Bone marrow (tissue), 2 donors: ENCODE measurements at regions not wholly inside any gene's neighbourhood (a gene's known extent, or its start where the extent isn't known, plus 50 kb on each side); places are given as distances from the start of the nearest gene placed in this dataset.

ENCODE experiments used
- DNase-seq, 2 donors: peaks; one replicate each; lab custom pipeline; 2025; lab: John Stamatoyannopoulos, UW

DNA sequence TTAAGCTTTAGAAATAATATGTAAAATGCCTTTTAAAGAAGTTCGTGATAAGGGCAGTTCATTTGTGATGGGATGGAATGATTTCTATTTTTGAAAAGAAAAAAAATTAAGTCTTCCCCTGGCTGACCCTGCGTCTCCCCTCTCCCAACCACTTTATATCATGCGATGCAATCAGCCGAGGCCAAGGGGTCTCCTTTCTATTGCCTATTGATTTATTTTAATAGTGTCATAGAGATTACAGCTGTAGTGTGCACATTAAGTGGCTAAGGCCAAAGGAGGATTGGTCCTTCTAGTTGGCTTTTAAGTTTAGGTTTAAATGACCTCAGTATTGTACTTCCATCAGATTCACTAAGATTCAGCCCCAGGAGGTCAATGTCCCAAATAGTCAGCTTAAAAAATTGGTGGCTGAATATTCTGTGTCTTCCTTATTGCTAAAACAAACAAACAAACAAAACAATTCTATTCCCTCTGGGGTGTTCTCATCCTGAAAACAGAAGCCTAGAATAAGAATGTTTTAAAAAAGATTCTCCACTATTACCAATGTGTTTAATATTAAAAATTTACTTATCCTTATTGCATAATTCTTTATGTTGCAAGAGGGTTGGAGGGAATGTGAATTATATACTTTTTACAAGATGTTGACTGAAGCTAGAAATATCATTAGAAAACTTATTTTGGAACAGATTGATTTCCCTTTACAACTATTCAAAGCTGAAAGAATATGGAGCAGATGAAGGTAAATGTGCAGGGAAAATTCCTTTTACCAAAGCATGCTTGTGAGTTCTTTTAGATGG lies 359.1 kb downstream of the SAMD5 start:
- no peak for DNase-seq

DNA sequence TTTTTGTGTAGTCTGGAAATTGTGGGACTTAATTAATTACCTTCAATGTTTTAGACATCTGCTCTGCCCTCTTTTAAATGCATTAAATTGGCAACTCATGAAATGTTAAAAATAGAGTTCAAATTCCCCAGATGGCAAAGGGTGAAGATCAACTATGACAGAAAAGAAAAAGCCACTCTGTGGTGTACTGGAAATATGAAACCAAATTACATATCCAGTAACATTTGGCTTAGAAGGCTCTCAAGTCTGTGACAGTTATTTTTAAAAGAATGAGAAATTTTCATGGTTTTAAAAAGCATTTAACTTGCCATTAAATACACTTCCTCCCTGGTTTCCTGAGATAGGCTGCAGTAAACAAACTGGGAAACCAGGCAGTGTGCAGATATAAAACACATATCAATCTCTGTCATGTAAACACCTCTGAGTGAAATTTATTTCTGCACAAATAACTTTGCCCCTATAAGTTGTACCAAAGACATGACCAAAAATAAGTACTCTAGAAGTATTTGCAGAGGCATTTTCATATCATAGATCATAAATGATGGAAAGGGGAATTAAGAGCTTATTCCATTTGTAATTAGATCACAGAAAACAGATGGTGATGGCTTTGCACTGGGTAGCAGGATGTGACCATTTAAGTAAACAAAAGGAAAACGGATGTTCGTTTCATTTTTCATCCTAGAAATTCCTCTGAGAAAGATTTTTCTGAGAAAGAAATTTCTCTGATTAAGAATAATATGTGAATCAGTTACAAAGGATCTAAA lies 360.1 kb downstream of the SAMD5 start:
- DNase-seq = no peak

DNA sequence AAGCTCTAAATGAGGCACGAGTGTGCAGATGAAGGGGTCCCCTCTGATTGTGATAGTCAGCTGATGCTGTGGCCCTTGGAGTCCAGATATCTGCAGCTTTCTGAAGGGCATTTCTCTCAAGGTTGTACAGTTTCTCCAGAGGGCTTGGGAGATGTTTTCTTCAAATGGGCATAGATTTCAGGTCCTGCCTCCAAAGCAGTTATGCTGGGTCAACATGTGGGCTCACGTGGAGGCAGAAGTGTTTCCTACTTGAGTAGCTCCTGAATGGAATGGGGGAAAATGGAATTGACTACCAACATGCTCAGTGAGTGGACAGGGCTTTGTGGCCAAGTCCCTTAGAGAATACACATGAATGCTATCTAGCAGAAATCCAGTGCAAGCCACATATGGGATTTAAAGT lies 360.7 kb downstream of the SAMD5 start:
- DNase-seq = no peak

DNA sequence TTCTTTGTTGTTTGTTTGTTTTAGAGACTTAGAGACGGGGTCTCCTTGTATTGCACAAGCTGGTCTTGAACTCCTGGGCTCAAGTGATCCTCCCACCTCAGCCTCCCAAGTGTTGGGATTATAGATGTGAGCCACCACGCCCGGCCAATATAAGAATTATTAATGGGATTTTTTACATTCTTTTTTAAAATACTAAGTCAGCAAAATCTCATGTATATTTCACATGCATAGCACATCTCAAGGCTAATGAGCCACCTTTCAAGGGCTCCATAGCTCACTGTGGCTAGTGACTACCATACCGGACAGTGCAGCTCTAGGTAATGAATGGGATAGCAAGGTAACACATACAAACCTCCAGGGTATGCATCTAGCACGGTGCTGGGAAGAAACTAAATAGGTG lies 361.4 kb downstream of the SAMD5 start:
- DNase-seq = no peak

DNA sequence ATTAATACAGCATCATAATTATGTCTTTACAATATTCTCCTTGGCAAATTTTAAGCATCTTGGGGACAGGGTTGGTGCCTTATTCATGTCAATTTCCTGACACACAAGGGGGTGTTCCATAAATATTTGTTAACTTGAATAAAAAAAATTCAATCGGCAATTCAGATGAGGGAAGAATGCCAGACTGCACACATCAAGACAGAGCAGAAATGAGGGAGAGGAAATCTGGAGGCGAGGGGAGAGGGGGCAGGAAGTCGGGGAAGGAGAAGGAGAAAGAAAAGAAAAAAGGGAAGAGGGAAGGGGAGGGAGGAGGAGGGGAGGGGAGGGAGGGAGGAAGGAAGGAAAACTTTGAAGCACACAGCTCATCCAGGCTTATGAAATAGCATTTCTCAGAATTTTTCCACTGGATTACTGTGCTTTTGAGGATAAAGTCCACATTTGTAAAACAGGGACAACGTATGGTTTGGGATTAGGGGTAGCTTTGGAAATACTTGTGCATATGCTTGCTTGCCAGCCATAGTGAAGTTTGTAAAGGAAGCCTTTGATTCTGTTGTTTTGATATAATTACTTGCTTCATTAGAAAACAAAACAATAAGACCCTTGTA lies 362.1 kb downstream of the SAMD5 start:
- DNase-seq = no peak

DNA sequence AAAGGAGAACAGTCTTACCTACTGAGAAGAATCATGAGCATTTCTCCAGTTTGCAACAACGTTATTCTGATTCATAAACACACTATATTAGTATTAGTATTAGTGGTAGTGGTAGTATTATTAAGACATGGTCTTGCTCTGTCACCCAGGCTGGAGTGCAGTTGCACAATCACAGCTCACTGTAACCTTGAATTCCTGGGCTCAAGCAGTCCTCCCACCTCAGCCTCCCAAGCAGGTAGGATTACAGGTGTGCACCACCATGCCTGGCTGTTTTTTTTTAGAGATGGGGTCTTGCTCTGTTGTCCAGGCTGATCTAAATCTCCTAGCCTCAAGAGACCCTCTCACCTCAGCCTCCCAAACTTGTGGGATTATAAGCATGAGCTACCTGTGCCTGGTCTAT lies 363.5 kb downstream of the SAMD5 start:
- DNase-seq = no peak

DNA sequence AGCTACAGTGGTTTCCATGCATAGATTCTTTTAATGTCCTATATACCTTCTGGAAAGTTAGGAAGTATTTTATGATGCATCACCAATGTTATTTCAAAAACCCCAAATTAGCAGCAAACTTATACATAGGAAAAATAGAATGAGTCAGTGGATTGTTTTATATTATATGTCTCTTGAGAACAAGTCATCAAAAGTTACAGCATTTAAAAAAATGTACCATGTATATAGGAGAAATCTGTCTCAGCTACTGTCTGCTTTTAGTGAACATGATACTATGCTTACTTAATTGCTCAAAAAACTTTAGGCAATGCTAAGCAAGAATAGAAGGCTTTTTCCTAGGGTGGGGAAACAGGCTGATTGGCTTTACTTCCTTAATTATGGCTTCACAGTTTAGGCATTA lies 365.3 kb downstream of the SAMD5 start:
- DNase-seq = no peak

DNA sequence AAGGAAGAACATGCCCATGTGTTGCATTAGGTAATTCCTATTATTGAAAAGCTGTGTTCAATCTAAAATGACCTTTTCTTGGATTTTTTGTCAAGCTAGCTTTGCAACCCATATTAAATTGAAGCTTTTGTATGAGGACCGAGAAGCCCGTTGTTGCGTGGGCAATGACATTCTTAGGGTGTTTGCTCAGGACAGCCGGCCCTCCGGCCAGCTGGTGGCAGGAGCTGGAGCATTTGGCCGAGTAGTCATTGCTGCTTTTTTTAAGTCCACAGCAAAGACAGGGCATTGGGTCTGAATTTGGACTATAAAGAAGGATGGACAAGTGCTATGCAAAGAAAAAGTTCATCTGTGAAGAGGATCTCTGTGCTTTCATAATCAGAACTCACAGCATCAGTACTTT lies 365.8 kb downstream of the SAMD5 start:
- no peak for DNase-seq

DNA sequence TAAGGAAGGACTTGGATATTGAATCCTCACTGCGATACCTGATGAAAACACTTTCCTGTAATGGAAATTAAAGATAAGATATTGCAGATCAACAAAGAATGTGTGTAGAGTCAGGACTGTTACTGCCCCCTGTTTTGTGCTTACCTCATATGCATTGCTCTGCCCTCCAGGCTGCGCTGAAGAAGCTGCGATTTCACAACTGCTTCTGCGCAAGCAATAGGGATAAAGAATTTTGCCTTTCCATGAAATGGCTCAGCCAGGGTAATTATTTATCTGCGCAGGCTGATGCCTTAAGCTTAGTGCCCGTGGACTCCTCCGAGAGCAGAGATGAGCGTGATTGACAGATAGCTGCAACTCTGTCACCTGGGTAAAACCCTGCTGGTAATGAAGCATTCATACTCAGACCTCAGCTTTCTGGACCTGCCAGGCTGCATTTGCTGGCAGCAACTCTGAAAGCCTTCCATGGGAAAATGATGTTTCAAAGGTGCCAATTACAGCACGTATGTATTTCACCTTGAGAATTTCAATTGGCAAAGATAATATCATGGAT lies 370.6 kb downstream of the SAMD5 start:
- DNase-seq = no peak

DNA sequence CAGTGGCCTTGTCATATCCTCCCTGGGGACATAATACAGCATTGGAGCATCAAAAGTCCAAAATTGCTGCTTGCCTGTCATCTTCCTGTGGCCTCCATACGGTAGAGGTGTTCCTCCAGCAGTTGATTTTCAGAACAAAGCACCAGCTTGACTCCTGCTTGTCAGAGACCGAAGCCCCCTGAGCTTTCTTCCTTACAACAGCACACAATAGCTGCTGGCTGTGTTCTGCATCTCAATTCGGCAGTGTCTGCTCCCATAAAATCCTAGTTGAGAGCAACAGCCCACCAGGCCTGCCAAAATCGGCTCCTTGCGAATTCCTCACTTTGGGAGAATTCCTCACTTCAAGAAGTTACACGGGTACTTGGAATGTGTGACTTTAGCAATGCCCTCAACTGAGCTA lies 372.9 kb downstream of the SAMD5 start:
- DNase-seq = no peak

DNA sequence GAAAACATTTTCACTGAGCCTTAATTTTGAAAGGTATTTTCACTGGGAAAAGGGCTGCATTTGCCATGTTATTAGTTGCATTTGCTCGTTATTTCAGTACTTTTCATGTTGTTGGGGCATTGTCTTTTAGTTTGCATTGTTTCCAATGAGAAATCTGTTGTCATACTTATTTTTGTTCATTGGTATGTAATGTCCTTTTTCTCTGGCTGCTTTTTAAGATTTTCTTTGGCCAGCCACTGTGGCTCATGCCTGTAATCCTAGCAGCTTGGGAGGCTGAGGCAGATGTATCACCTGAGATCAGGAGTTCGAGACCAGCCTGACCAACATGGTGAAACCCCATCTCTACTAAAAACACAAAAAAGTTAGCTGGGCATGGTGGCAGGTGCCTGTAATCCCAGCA lies 379.9 kb downstream of the SAMD5 start:
- DNase-seq = no peak

DNA sequence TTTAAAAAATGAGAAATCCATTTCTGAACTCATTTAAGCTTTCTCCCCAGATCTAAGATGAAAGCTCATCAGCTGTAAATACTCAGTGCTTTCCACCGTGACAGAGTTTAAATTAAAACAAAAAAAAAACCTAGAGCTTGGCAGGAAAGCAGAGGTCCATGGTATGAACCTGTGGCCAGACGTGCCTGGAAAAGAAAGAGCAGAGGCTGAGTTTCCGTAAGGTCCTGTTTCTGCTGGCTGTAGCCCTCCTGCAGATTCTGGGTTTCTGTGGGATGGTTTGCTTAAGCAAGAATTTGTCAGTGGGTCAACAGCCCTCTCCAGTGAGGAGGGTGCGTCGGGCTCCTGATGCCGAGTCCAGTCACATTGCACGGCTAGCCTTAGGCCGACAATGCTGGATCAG lies 383.2 kb downstream of the SAMD5 start:
- DNase-seq = no peak

DNA sequence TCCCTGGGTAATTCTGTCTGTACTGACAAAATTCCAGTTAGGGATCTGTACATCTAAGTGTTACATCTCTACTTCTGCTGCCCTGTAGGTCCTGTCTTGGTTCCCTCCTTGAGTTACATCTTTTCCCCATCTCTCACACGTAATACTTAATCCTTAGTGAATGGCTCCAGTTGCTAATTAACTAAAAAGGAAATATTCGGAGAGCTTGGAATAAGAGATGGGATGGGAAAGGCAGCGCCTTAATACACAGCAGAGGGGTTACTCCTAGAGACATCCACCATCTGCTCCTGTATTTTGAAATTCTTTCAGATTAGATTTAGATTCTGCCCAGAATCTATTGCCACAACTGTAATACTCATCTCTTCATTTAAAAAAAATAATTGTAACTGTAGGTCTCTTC lies 384.0 kb downstream of the SAMD5 start:
- no peak for DNase-seq

DNA sequence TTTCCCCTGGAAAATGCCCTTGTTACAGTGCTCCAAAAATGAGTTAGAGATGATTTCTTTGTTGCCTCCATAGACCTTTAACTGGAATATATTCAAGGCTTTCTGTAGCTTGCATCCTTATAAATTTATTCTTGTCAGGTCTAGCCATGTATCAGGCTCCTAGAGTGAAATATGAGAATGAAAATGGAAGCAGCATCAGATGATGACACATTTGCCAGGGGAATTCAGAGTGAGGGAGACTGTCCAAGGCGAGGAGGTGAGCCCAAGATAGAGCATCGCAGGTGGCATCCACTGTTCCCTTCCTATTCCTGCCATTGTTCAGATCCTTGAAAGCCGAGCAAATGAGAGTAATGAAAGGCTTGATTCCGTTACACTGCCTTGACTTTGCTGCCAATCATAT lies 386.8 kb downstream of the SAMD5 start:
- DNase-seq = no peak

DNA sequence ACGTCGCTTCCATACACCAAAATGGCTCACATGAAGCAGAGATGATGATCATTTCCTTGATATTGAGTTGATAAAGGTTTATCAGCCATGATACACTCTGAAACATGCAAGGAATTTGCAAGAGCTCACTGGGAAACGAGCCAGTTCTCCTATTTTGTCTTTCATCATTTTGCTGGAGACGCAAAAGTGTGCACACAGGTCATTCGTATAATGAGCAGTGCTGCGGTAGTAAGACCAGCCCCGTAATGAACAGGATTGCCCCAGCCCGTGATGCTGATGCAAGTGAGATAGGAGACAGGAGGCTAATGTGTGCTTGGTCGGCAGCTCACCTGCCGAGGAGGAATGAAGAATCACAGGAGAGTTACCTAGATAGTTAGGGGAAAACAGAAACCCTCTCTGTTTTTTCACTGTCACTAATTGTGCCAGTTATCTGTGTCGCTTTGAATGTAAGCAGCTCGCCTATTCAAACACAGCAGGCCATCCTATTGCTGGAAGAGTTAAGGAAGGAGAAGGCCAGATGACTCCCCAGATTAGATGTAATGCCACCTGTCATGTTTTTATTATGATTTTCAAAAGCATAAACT lies 391.8 kb downstream of the SAMD5 start:
- no peak for DNase-seq

DNA sequence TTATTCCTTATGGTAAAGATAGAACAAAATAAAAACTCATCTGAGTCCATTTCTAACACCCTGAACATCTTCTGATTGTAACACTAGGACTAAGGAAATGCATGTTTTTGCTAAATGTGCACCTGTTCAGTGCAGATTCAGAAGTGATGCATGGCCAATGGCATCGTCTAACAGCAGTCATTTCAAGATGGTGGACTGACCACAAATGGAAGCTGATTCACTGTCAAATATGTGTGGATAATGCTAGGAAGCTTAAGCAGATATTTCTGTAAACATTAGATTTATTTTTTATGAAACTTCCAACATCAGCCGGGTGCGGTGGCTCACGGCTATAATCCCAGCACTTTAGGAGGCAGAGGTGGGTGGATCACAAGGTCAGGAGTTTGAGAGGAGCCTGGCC lies 394.8 kb downstream of the SAMD5 start:
- DNase-seq = no peak

DNA sequence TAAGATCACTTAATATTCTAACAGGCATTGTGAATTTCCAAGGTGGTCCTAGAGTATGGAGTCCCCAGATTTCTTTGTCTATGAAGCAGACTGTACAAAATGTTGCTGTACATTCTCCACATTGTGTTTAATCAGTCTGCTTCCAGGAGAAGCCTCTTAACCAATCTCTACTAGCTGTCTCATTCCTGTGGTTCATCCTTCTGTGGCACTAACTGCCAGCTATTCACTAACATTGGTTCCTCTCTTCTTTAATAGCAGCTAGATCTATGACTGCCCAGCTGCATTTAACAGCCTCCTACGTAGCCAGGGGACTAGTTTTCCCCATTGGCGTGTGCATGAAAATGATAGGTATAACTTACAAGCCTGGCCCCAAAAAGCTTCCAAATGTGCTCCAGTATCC lies 395.4 kb downstream of the SAMD5 start:
- no peak for DNase-seq

DNA sequence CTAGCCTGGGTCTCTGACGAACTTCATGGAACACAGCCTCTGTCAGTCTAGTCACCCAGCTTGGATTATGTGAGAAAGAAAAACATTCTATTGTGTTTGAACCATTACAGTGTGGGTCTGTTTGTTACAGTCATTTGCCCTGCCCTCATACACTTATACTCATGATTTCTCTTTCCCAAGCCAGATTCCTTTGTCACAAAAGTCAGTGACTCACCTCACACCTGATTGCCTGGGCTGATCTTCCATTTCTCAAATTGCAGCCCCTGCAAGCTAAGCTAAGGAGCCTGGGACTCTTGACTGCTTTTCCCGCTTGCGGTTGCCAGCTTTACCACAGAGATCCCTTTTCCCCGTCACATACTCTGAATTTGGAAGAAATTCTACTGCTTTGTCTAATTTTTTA lies 395.9 kb downstream of the SAMD5 start:
- DNase-seq = no peak

DNA sequence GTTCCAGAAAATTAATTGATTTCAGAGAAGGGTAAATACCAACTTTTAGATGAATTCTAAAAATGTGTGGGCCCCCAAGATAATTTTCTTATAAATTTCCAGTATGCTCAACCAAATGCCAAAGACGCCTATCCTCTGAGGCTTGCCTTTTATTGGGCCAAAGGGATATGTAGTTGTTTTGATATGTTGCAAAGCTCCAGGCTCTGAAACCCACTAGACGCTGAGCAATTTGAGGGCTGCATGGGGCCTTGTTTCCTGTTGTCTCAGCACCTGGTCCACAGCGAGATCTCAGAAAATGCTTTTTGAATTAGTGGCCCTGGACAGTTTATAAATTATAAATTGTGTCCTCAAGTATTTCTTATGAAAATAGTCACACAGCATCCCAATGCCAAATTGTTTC lies 397.2 kb downstream of the SAMD5 start:
- no peak for DNase-seq

DNA sequence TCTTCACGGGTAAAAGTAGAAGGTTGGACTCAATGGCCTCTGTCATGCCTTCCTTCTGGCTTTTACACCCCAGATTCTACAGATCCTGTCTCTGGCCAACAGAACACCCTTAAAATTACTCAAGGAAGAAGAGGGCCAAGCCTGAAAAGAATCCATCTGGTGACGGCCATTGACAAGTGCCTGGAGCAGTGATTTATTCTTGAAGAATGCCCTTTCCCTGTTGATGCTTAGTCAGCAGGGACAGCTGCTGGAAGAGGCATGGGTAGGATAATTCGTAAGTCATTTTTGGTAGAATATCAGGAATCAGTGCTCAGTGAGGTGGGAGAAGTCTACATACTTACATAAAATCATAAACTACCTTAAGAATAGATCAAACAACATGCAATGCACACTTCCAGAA lies 397.9 kb downstream of the SAMD5 start:
- no peak for DNase-seq

DNA sequence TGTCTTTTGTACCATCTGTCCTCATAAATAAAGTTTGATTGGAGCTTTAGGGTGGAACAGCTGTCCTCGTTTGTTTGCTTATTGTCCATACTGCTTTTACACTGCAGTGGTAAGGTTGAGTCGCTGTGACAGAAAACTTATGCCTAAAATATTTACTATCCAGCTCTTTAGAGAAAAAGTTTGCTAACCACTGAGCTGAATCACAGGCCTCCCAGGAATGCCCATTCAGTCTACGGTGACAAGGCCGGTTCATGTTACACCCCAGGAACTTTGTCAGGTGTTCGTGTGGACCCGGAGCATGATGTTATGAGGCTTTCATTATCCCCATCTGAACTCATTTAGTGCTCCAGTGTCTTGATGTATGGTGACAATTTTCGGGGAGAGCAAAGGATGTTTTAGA lies 401.1 kb downstream of the SAMD5 start:
- no peak for DNase-seq

DNA sequence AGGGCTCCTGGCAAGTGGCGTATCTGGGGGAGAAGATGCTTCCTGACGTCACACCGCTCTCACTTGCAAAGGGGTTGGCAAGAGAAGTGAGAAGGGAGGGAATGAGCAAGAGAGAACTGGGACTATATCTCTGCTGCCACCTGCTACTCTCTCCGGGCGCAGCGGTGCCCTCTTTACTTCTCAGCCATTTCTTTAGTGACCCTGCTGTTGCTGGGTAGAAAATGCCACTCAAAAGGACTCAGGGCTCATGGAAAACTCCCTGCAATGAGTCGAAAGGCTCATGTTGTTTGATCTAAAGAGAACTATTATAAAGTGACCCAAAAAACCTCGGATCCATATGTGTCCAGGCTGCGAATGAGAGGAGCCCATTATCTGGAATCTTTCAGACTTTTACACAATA lies 401.8 kb downstream of the SAMD5 start:
- no peak for DNase-seq

DNA sequence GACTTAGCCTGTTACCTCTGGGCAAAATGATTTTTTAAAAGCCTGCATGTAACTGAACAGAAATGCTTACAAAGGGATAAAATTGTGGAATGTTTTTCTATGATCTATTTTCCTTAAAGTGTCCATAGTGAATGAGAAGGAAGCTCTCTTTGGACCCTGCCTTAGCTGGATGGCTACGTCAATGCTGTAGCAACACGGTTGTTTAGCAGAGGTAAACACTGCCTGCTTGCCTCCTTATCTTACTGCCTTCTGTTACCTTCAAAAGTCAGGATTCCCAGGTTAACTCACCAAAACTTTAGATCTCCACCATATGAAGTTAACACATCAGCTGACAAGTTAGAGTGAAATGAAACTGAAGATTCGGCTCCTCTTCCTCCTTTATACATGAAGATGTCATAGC lies 402.6 kb downstream of the SAMD5 start:
- no peak for DNase-seq
